ENCODE measurements at regions not wholly inside any gene's neighbourhood (a gene's known extent, or its start where the extent isn't known, plus 50 kb on each side); places are given as distances from the start of the nearest gene placed in this dataset.
"Not testable (repeated sequence)": the region's sequence is repeated elsewhere in the genome, so short reads cannot be mapped to it uniquely, and the experiment has no call there.

- no peak for DNase-seq
These were observed 99.4 kb downstream of the DRD1 start for GRCh38 chr5:175344331-175345195.

- DNase-seq: no peak
These were observed 100.7 kb downstream of the DRD1 start for GRCh38 chr5:175343308-175343707.

- no peak for DNase-seq
These were observed 103.8 kb downstream of the DRD1 start for GRCh38 chr5:175340180-175340579.

- no peak for DNase-seq
These were observed 106.3 kb downstream of the DRD1 start for GRCh38 chr5:175337680-175338079.

- no peak for DNase-seq
These were observed 107.2 kb downstream of the DRD1 start for GRCh38 chr5:175336781-175337180.

- no peak for DNase-seq
These were observed 108.3 kb downstream of the DRD1 start for GRCh38 chr5:175335691-175336090.

GRCh38 chr5:175331173-175332036, 112.6 kb downstream of the DRD1 start:
- DNase-seq: not testable (repeated sequence)

GRCh38 chr5:175329976-175330375, 114.0 kb downstream of the DRD1 start:
- DNase-seq: no peak

- no peak for DNase-seq
These were observed 115.3 kb downstream of the DRD1 start for GRCh38 chr5:175328687-175329086.

GRCh38 chr5:175328176-175328575, 115.8 kb downstream of the DRD1 start:
- DNase-seq: no peak

- DNase-seq: no peak
These were observed 118.3 kb downstream of the DRD1 start for GRCh38 chr5:175325681-175326080.

- DNase-seq: peak; percentile 28
These were observed 122.0 kb downstream of the DRD1 start for GRCh38 chr5:175321927-175322532.

- no peak for DNase-seq
These were observed 124.8 kb downstream of the DRD1 start for GRCh38 chr5:175319199-175319598.

- DNase-seq: no peak
These were observed 126.1 kb downstream of the DRD1 start for GRCh38 chr5:175317872-175318271.

- no peak for DNase-seq
These were observed 134.7 kb downstream of the DRD1 start for GRCh38 chr5:175309218-175309810.

GRCh38 chr5:175308701-175309100, 135.3 kb downstream of the DRD1 start:
- no peak for DNase-seq

- no peak for DNase-seq
These were observed 137.6 kb downstream of the DRD1 start for GRCh38 chr5:175306381-175306780.

GRCh38 chr5:175305251-175305650, 138.7 kb downstream of the DRD1 start:
- no peak for DNase-seq

GRCh38 chr5:175290379-175290778, 153.6 kb downstream of the DRD1 start:
- no peak for DNase-seq

GRCh38 chr5:175288048-175288621, 155.8 kb downstream of the DRD1 start:
- no peak for DNase-seq

- no peak for DNase-seq
These were observed 157.0 kb downstream of the DRD1 start for GRCh38 chr5:175286981-175287380.

GRCh38 chr5:175285261-175285660, 158.7 kb downstream of the DRD1 start:
- DNase-seq: no peak

GRCh38 chr5:175284806-175285205, 159.2 kb downstream of the DRD1 start:
- no peak for DNase-seq

Measured in stimulated activated CD8-positive, alpha-beta memory T cell treated with anti-CD3 and anti-CD28 coated beads, Interleukin-4, amount 100 ng/mL, for 48 hours (primary cell).